Pancreas (tissue), 10 donors: ENCODE measurements at regions not wholly inside any gene's neighbourhood (a gene's known extent, or its start where the extent isn't known, plus 50 kb on each side); places are given as distances from the start of the nearest gene placed in this dataset.
A peak's percentile ranks its signal among the peaks of the same experiment; 100 is the strongest.

Source experiments
- ATAC-seq, 4 donors: fragments of 200-7000 bp; cut with Tn5 transposase; one replicate each; pipeline versions ENCODE4 v1.8.0 to v1.9.1; 2020; ENCODE audit warnings: mild to moderate bottlenecking in 4 of 4, moderate library complexity in 4 of 4
- DNase-seq, 6 donors: peaks; one replicate each; pipeline ENCODE4 v3.0.0-alpha.2; 2020
- FAIRE-seq: peaks from 2 replicates; lab custom pipeline; 2012; peaks lifted over from hg19 to GRCh38; lab: Jason Lieb, UNC
- H3K27ac ChIP-seq, 4 donors: fragments of 200-600 bp; sonication (generic); 1 replicate in 3 of 4; 2 replicates in 1 of 4; pipeline versions ENCODE4 v1.5.0 to v1.8.0; 2020
- H3K27me3 ChIP-seq, 4 donors: fragments of 200-600 bp; one replicate each; pipeline ENCODE4 v1.8.0; 2021
- H3K36me3 ChIP-seq, 3 donors: fragments of 200-600 bp; sonication (generic) in 1 of 3; one replicate each; pipeline versions ENCODE4 v1.5.0 to v1.8.0; 2020 to 2021
- H3K4me1 ChIP-seq, 3 donors: fragments of 200-600 bp; one replicate each; pipeline ENCODE4 v1.8.0; 2021
- H3K4me3 ChIP-seq, 4 donors: fragments of 200-600 bp; sonication (generic) in 2 of 4; one replicate each; pipeline versions ENCODE4 v1.5.0 to v1.8.0; 2020 to 2021
- H3K9me3 ChIP-seq, 4 donors: fragments of 200-600 bp; one replicate each; pipeline ENCODE4 v1.8.0; 2021
- WGBS, 2 donors: extraction: QIAGEN DNeasy Blood & Tissue Kit; methylation state at CpG; one replicate each; pipeline ENCODE4 v1.1.7; 2013; 5-methylcytosine and 5-hydroxymethylcytosine counted together
- intact Hi-C, 3 donors: fragments of 100-400 bp; cut with DNase I; formaldehyde crosslinking; loops; one replicate each; pipeline versions ENCODE4 v1.11.1 to v1.14.2; 2022
- TF ChIP-seq, protein P1 (sequence below), 4 donors: fragments of 200-600 bp; sonication (generic) in 3 of 4; IDR thresholded peaks; one replicate each; pipeline versions ENCODE4 v1.5.0 to v1.8.0; 2021; ENCODE audit warnings: antibody characterized with exemption in 4 of 4
- donor health status: healthy with polysubstance abuse.
- donor health status: DM: no; HTN: no; CAD: no; lungs with moderate emphysema.
- donor health status: DM: no; HTN: no; CAD: no.
- donor health status: control.
- donor health status: control.
- donor health status: Bipolar disorder and iron deficiency.
- donor health status: DM: yes; HTN: yes; CAD: no.
- donor health status: DM: no; HTN: no; CAD: no.
- donor health status: DM: no; HTN: no; CAD: no.
- donor health status: DM: yes; HTN: yes; CAD: no.

DNA sequence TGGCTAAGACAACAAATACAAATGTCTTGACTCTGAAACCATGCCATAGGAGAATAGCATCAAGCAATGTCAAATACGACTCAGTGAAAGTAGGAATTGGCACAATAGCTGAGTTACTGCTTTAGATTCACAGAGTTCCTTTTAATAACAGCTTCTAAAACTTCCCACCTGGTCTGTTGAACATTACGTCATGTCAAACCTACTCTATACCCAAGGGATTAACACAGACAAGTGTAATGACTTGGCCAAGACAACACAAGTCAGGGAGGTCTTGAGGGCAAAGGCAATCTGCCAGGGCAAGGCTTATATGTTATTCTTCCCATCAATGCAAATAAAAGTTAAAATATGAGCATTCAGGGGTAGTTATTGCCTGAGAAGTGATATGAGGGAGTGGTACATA lies 265.1 kb upstream of the PRDM1 start:
- no peaks in the 10 kb centered on the region for H3K36me3 ChIP-seq
- 71 to 72% methylated on average over 2 of the region's 2 CpGs for WGBS, 2 donors
- H3K4me1 ChIP-seq: no peaks in the 10 kb centered on the region
- H3K27ac ChIP-seq: no peak overlapping the region
- no peak for ATAC-seq
- TF ChIP-seq, protein P1, sequence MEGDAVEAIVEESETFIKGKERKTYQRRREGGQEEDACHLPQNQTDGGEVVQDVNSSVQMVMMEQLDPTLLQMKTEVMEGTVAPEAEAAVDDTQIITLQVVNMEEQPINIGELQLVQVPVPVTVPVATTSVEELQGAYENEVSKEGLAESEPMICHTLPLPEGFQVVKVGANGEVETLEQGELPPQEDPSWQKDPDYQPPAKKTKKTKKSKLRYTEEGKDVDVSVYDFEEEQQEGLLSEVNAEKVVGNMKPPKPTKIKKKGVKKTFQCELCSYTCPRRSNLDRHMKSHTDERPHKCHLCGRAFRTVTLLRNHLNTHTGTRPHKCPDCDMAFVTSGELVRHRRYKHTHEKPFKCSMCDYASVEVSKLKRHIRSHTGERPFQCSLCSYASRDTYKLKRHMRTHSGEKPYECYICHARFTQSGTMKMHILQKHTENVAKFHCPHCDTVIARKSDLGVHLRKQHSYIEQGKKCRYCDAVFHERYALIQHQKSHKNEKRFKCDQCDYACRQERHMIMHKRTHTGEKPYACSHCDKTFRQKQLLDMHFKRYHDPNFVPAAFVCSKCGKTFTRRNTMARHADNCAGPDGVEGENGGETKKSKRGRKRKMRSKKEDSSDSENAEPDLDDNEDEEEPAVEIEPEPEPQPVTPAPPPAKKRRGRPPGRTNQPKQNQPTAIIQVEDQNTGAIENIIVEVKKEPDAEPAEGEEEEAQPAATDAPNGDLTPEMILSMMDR (IDR thresholded peaks at IDR 0.05): no peak
- no peaks in the 10 kb centered on the region for H3K27me3 ChIP-seq
- intact Hi-C loops: no loop called here
- no peak for FAIRE-seq
- no peaks in the 10 kb centered on the region for H3K9me3 ChIP-seq
- no peak for DNase-seq
- no peak overlapping the region for H3K4me3 ChIP-seq

DNA sequence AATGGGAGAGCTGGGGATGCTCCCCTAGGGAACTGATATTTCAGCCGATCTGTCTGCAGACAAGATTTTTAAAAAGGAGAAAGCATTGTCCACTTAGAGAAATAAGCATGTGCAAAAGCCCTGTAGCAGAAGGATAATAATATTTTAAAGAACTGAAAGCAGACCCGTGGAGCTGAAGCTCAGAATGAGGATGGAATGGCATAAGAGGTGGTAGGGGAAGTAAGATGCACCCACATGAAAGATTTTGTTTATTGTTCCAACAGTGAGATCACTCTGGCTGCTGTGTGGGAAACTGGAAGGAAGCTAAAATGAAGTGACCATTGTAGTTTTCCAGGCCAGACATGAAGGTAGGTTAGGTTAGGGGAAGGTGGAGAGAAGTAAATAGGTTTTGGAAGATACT lies 266.4 kb upstream of the PRDM1 start:
- Histone ChIP-seq H3K4me3 (no peak overlapping the region), H3K9me3 (no peaks in the 10 kb centered on the region), H3K4me1 (no peaks in the 10 kb centered on the region), H3K27ac (no peak overlapping the region), H3K27me3 (no peaks in the 10 kb centered on the region), H3K36me3 (no peaks in the 10 kb centered on the region)
- FAIRE-seq (no peak), ATAC-seq (peak in 1 of 4 donors; percentile 66), DNase-seq (no peak)
- intact Hi-C loops: no loop called here
- TF ChIP-seq, protein P1 (IDR thresholded peaks at IDR 0.05): no peak
- 63 to 75% methylated on average over 2 of the region's 2 CpGs for WGBS, 2 donors

DNA sequence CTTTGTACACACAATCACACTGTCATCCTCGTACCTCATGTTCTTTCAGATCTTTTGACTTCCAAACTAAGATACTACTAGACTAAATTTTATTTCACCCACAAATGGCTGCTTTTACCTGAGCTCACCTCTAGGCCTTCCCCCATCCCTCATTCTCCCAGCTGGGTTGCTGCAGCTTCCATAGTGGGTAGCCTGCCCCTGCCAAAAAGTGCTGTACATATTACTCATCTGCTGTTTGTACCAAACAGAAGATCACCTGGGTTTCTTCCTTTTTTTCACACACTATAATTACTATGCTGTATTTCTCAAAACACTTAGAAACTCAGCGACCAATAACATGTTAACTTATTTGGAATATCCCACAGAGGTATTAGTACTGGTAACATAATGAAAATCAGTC lies 267.6 kb upstream of the PRDM1 start:
- no peaks in the 10 kb centered on the region for H3K36me3 ChIP-seq
- TF ChIP-seq, protein P1 (IDR thresholded peaks at IDR 0.05): no peak
- no peak overlapping the region for H3K27ac ChIP-seq
- no peaks in the 10 kb centered on the region for H3K9me3 ChIP-seq
- intact Hi-C loops: no loop called here
- H3K4me3 ChIP-seq: no peak overlapping the region
- WGBS, 2 donors: 72 to 76% methylated on average over 2 of the region's 2 CpGs
- DNase-seq: no peak
- H3K4me1 ChIP-seq: no peaks in the 10 kb centered on the region
- no peak for ATAC-seq
- FAIRE-seq: no peak
- H3K27me3 ChIP-seq: no peaks in the 10 kb centered on the region

DNA sequence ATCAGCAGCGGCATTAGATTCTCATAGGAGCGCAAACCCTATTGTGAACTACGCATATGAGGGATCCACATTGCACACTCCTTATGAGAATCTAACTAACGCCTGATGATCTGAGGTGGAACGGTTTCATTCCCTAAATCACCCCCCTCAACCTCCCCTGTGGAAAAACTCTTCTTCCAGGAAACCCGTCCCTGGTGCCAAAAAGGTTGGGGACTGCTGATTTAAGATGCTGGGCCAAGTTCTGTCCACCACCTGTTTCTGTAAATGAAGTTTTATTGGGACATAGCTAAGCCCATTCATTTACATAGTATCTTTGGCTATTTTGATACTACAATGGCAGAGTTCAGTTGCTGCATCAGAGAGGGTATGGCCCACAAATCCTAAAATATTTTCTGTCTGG lies 268.2 kb upstream of the PRDM1 start:
- Histone ChIP-seq H3K27me3 (no peaks in the 10 kb centered on the region), H3K27ac (no peak overlapping the region), H3K36me3 (no peaks in the 10 kb centered on the region), H3K4me3 (no peak overlapping the region), H3K9me3 (no peaks in the 10 kb centered on the region), H3K4me1 (no peaks in the 10 kb centered on the region)
- DNase-seq (no peak), ATAC-seq (no peak), FAIRE-seq (no peak)
- intact Hi-C loops: no loop called here
- WGBS, 2 donors: 88 to 91% methylated on average over 6 of the region's 6 CpGs
- TF ChIP-seq, protein P1 (IDR thresholded peaks at IDR 0.05): no peak

DNA sequence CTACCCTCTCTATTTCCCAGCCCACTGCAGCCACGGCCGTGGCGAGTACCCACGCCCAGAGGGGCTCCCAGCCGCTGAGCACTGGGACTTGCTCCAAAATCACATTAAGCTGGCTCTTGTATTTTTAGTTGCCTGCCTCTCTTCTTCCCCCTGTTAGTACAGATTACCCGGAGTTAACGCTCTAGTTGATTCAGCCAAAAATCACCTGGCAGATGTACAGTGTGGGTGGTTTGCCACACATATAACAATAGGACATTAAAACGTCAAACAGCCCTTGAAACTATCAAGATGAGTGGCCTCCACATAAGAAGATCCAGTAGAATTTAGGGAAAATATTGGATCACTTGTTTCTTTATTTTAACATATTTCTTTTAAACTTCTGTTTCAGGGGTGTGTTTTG lies 268.8 kb upstream of the PRDM1 start:
- Histone ChIP-seq H3K27ac (no peak overlapping the region), H3K4me1 (no peaks in the 10 kb centered on the region), H3K9me3 (no peaks in the 10 kb centered on the region), H3K4me3 (no peak overlapping the region), H3K27me3 (no peaks in the 10 kb centered on the region), H3K36me3 (no peaks in the 10 kb centered on the region)
- TF ChIP-seq, protein P1 (IDR thresholded peaks at IDR 0.05): no peak
- FAIRE-seq (no peak), ATAC-seq (no peak), DNase-seq (no peak)
- intact Hi-C loops: no loop called here
- WGBS, 2 donors: 82 to 84% methylated on average over 8 of the region's 8 CpGs
